RCC 7860 (cell line): ENCODE measurements at regions not wholly inside any gene's neighbourhood (a gene's known extent, or its start where the extent isn't known, plus 50 kb on each side); places are given as distances from the start of the nearest gene placed in this dataset.
"Not testable (repeated sequence)": the region's sequence is repeated elsewhere in the genome, so short reads cannot be mapped to it uniquely, and the experiment has no call there.

ENCODE experiments used
- DNase-seq: peaks from one replicate; pipeline ENCODE4 v3.0.0-alpha.2; 2015; ENCODE audit warnings: low spot score
- FAIRE-seq: peaks from 2 replicates; lab custom pipeline; 2012; peaks lifted over from hg19 to GRCh38; lab: Jason Lieb, UNC

DNA sequence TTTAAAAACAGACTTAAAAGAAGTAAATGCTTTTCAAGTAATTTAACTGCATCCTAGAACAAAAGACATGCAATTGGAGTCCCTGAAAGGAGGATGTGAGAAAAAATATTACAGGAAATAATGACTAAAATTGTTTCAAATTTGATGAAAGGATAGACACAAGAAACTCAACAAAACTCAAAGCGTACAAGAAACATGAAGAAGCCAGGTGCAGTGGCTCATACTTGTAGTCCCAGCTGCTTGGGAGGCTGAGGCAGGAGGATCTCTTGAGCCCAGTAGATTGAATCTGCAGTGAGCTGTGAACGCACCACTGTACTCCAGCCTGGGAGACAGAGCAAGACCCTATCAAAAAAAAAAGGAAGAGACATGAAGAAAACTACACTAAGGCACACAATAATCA lies 118.1 kb upstream of the SLC39A10 start:
- FAIRE-seq (no peak), DNase-seq (no peak)

DNA sequence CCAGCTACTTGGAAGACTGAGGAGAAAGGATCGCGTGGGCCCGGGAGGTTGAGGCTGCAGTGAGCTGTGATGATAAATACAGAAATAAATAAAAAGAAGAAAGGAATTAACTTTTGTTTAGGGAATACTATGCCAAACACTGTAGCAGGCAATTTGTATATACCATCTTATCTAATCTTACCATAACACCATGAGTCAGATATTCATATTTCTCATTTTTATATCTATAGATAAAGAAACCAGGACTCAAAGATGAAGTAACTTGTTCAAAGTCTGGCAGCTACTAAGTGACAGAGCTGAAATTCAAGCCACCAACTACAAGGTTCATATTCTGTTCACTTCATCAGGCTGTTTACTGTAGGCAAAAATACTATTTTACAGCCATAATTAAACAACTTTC lies 119.2 kb upstream of the SLC39A10 start:
- FAIRE-seq (no peak), DNase-seq (no peak)

DNA sequence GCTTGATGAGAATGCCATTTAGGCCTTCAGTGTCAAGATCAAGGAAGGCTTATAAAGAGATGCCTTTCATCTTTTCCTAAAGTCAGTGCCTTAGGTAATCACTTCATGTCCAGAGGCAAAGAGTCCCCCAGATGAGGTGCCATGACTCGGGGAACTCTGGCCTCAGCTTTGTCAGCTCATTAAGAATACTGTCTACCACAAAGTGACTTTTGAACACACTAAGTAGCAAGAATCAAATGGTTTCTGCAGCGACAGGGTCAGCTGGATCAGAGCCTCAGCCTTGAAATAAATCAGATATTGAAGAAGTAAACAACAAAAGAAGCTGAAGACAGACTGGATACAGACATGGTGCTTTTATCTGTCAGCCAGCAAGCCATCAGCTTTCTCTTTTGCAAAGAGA lies 120.1 kb upstream of the SLC39A10 start:
- DNase-seq (no peak), FAIRE-seq (no peak)

DNA sequence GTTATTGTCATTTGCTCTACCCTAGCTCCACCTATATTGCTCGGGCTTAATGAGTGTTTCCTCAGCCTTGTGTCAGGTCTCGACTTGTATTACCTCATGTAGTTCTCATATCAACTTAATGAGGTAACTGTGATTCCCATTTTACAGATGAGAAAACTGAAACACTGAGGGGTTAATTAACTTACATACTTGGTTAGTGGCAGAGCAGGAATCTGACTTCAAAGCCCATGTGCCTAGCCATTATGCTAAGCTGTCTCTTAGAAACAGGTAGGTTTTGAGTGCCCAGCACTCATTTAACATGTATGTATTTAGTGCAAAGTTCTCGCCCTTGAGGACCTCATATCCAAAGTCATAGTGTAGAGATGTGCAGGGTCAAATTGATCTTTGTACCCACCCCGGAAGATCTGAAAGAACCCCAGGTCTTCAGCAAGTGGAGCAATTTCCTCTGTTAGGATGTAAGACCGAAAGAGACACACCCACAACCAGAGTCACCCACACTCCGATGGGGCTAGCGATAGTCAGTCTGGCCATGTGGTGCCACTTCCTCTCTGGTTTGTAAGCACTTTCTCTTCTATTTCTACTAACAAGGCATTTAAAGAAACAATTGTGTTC lies 121.0 kb upstream of the SLC39A10 start:
- no peak for DNase-seq
- no peak for FAIRE-seq

DNA sequence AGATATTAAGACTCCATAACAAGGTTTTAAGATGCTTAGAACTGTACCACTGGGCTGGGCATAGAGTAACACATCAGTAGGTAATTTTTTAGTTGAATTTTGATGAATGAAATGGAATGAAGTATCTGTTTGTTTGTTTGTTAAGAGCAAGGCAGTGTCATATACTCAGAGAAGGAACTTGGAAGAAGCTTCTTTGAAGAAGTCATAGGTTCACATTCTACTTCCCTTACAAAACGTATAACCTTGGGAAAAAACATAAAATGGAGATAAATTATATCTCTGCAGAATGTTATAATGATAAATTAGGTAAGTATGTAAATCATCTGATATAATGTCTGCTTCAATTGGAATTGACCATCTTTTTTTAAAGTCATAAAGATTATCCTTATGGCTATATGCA lies 122.1 kb upstream of the SLC39A10 start:
- FAIRE-seq (no peak), DNase-seq (no peak)

DNA sequence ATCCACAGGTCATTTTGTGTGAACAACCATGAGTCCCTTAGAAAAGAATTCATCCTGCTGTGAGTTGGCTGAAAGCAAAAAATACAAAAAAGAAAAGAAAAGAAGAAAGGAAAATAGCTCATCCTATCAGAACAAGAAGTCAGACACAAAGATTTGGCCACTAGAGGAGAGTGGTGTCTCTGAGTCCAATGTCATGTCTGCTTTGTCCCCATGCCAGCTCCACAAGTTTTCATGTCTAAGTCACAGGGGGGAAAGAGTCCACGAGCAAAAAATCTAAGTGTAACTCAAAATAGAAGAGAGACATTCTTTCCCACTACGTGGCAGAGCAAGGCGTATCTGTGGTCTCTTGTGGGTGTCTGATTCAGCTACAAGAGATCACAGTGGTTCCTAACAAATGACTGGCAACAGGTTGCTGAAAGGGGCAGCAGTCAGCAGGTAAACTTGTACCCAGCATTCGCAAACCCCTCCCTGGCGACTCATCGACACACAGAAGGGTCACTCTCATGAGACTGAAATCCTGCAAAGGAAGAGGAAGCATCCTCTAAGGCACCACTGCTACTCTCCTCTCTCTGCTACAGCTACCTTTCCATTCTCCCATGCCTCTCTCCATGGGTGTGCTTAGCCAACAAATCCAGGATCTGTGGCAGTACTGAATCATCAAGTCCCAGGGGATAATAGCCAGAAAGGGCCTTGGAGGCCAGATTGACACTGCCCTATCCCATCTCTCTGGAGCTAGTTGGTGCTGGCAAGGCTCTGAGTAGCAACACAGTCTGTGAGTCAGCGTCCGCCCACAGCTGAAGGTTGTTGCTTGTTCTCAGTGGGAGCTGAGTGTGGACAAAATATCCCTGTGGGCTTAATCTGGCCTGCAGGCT lies 123.0 kb upstream of the SLC39A10 start:
- DNase-seq (peak; percentile 91), FAIRE-seq (peak; percentile 92)

DNA sequence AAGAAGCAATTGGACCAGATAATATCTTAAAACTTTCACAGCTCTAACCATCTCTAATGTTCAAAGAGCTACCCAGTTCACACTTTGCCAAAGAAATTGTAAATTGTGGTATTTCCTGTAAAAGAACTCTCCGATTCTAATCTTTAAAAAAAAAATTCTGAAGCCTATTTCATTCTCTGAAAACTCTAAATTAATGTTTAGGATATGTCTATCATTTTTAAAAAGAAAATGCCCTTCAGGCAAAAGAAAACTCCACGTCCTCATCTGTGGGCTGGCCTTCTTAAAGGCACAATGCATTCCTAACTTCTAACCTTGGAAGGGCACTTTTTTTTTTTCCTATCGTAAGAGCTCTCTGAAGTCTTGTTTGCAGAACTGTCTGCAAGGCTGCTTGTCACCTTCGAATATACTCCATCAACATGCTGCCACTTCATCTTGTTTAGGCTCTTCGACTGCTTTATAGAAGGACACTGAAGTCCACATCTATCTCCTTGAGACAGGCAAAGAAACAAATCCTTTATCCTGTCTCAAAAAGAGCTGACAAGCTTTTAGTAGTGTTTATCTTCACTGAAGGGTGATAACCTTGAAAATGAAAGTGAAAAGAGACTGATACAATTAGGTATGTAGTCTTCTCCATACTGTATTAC lies 124.3 kb upstream of the SLC39A10 start:
- DNase-seq = peak; percentile 31
- peak; percentile 57 for FAIRE-seq

DNA sequence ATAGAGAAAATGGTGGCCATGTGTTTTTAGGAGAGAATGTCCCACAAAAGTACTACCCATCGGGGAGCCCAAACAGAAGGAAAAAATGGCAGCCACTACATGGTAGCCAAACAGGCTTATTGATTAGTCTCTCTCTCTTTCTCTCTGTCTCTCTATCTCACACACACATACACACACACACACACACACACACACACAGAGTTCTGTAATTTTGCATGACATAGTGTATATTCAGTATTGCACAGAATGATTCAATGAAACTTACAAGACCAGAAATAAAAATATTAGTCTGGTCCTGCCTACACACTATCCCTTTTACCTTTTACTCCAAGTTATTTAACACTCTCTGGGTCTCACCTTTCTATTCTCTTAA lies 124.8 kb upstream of the SLC39A10 start:
- DNase-seq (no peak), FAIRE-seq (no peak)

DNA sequence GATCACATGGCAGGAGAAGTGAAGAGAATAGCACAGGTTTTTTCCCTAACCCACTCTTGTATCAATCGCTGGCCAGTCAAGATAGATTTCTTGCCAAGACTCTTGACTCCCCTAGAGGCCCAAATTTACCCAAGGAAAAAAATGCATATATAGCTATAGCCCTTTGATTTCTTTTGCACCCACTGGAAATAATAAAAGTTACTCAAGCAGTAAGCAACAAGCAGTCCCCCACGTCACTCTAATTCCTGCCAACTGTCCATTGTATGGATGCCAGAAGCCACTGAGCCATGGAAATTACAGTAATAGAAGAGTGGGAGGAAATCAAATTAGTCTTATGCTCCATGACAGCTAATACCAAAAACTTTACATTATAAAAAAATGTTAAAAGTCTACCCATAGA lies 125.3 kb upstream of the SLC39A10 start:
- FAIRE-seq = peak; percentile 93
- peak; percentile 79 for DNase-seq

DNA sequence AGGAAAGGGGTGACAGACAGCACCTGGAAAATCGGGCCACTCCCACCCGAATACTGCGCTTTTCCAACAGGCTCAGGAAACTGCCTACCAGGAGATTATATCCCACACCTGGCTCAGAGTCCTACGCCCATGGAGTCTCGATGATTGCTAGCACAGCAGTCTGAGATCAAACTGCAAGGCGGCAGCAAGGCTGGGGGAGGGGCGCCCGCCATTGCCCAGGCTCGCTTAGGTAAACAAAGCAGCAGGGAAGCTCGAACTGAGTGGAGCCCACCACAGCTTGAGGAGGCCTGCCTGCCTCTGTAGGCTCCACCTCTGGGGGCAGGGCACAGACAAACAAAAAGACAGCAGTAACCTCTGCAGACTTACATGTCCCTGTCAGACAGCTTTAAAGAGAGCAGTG lies 133.8 kb upstream of the SLC39A10 start:
- not testable (repeated sequence) for DNase-seq, FAIRE-seq

DNA sequence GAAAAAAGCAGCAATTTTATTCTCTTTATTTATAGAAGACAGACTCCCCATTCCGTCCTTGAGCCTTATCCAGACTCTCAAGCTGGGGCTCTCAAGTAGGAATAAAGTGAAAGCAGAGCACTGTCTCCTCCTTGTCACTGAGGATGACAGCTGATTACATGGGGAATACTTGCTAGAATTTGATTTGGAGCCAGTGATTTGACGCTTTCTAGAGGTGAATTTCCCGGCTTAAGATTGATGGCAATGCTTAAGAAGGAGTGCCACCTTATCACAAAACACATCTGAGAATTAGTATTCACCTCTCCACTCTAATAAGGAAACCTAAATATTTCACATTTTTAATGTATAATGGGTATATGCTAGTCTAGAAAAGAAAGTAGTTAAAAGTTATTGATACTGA lies 135.4 kb upstream of the SLC39A10 start:
- FAIRE-seq (no peak), DNase-seq (no peak)

DNA sequence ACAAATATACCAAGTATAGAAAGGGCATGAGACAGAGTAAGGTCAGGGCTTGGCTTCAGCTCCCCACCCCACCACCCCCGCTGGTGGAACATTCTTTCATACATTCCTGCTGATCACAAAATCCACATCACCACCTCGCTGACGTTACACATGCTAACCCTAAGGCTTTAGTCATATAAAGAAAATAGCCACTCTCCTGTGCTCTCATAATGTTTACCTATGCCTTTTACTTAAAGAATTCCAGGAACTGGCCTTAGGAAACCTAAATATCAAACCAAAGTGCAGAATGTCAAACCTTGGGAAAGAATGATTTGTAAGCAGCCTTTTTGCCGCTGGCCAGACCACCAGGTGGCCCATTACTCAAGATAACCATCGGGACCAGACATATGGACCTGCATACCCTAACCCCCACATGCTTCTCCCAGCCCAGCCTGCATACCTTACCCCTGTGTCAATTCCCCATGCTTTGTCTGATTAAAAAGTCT lies 136.3 kb upstream of the SLC39A10 start:
- FAIRE-seq = peak; percentile 61
- peak; percentile 88 for DNase-seq

DNA sequence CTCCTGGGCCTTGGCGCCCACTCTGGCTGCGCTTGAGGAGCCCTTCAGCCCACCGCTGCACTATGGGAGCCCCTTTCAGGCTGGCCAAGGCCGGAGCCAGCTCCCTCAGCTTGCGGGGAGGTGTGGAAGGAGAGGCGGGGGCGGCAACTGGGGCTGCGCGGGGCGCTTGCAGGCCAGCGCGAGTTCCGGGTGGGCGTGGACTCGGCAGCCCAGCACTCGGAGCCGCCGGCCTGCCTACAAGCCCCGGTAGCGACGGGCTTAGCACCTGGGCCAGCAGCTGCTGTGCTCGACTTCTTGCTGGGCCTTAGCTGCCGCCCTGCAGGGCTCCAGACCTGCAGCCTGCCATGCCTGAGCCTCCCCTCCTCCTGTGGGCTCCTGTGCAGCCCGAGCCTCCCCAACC lies 141.5 kb upstream of the SLC39A10 start:
- no peak for FAIRE-seq
- no peak for DNase-seq

DNA sequence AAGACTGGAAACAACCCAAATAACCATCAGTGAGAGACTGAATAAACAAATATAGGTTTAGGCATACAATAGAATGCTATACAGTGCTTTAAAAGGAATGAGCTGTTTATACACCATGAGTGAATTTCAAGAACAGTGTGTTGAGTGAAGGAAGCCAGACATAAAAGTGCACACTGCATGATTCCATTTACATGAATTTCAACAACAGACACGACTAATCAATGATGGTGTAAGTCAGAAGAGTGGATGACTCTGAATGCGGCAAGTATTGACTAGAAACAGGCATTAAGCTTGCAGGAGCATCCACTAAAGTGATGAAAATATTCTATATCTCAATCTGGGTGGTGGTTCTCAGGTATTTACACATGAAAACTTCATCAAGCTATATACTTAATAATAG lies 142.7 kb upstream of the SLC39A10 start:
- FAIRE-seq (no peak), DNase-seq (no peak)

DNA sequence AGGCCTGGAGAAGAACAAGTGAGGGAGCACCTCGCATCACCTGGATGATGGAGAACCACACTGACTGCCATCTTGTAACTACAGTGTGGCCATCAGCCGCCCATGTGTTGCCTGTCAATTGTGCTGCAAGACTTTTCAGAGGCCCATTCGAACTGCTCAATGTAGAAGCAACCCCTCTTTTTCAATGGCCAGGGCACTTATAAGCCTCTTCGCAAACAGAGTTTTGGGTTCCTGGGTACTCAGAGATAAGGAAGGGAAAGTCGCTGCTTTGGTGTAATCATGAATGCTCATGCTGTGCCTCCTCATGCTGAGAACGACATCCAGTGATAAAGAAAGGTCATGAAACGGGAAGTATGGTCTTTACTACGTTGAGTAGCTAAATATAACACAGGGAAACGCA lies 143.9 kb upstream of the SLC39A10 start:
- no peak for DNase-seq
- FAIRE-seq = no peak

DNA sequence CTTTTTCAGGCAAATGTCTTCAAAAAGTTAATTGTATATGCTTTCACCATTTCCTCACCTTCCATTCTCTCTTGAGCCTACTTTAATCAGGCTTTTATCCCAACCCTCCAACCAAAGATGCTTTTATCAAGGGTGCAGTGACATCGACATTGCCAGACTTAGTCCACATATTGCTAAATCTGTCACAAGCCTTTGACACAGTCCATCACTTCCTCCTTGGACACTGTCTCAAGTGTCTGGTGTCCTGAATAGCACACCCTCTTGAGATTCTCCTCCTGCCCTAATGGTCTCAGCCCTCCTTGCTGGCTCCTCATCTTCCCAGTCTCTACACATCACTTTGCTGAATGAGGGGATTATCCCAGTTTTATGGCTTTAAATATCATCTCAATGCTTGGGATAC lies 147.5 kb upstream of the SLC39A10 start:
- DNase-seq (no peak), FAIRE-seq (no peak)

DNA sequence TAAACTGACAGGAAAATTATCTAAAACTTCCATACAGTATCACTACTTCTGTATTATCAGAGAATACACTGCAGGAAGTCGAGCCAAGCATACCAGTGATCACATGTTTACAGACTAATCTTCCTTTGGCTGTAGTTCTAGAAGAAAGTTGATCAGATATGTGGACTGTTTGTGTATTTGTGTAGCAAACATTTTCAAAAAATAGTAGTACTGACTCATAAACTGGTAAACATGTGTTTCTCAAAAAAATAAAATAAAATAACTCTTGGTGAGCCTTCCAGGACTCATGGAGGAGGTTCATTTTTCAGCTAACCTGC lies 148.9 kb upstream of the SLC39A10 start:
- FAIRE-seq (no peak), DNase-seq (no peak)

DNA sequence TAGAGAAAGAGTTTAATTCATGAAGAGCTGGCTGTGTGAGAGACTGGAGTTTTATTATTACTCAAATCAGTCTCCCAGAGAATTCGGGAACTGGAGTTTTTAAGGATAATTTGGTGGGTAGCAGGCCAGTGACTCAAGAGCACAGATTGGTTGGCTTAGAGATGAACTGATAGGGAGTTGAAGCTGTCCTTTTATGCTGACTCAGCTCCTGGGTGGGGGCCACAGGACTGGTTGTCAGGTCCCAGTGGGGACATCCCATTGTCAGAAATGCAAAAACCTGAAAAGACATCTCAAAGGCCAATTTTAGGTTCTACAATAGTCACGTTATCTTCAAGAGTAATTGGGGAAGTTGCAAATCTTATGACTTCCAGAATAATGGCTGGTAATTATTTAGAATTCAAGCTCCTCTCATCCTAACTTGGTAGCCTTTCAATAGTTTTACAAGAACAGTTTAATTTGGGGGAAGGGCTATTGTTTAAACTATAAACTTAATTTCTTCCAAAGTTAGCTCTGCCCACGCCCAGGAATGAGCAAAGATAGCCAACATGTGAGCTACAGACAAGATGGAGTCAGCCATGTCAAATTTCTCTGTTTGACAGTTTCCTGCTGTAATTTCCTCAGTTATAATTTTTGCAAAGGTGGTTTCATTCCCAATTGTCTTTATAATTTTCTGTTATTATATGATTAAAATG lies 149.4 kb upstream of the SLC39A10 start:
- no peak for DNase-seq
- no peak for FAIRE-seq

DNA sequence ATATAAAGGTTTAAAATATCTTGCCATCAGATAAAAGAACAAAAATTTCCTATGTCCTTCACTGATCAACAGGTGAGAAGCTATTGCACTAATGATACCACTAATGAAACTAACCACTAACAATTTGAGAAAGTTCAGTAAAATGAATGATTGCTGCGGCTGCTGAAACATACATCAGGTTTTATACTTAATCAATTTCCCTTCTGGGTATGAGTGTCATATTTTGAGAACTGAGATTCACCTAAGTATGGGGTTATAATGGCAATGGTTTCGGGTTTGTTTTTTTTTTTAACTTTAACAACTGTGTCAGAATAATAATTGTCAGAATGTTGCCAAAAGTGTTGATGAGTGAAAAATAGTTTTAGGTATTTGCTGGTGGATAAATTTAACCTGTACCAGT lies 151.3 kb upstream of the SLC39A10 start:
- DNase-seq (no peak), FAIRE-seq (no peak)

DNA sequence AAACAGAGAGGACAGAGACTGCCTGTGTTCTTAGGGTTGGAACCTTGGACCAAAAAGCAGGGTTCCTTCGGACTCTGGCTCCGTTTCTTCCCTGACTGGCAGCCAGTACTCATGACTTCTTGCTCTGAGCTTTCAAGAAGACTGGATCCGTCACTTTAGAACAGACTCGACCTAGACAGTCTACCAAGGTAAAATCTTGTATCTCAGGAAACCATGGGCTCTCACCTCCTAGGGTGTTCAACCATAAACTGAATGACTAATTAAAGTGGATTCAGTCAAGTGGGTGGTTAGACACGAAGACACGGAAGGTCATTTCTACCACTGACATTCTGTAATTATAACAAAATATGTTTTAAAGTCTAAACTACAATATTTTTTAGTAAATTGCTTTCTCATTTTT lies 153.8 kb upstream of the SLC39A10 start:
- no peak for DNase-seq

DNA sequence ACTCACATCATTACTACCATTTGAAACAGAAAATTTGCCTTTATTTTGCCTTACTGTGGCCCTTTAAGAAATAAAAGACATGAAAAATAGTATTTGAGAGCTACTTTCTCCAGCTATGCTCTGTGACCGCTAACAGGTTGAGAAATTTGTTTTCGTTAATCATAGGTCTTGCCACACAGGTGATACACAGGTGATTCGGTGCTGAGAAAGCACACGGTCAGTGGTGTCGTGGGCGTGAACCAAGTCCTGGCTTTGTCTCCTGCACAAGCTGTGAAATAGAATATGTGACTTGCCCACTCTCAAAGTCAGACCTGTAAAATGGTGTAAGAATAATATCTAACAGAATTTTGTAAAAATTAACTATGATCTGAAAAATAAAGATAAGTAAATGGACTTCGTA lies 155.3 kb upstream of the SLC39A10 start:
- DNase-seq (no peak), FAIRE-seq (no peak)

More for the DNA sequence above, 153.8 kb upstream of the SLC39A10 start:
- no peak for FAIRE-seq
